GM23338 (cell line): ENCODE measurements at regions not wholly inside any gene's neighbourhood (a gene's known extent, or its start where the extent isn't known, plus 50 kb on each side); places are given as distances from the start of the nearest gene placed in this dataset.

Experiments
- ATAC-seq: fragments of 200-7000 bp; cut with Tn5 transposase; 3 replicates; pipeline ENCODE4 v1.9.1; 2020
- DNase-seq: peaks from one replicate; pipeline ENCODE4 v3.0.0-alpha.2; 2015; ENCODE audit warnings: low spot score
- H2AFZ ChIP-seq: fragments of 200-600 bp; sonication (generic); 2 replicates; pipeline ENCODE4 v1.8.0; 2016; ENCODE audit warnings: antibody characterized with exemption, mild to moderate bottlenecking, moderate library complexity
- H3F3A ChIP-seq: fragments of 200-600 bp; sonication (generic); replicated peaks from 2 replicates; pipeline ENCODE4 v1.8.0; 2017; ENCODE audit warnings: antibody characterized with exemption, mixed run types, low read depth
- H3K27ac ChIP-seq: fragments of 200-600 bp; sonication (generic); 2 replicates; pipeline ENCODE4 v1.6.1; 2016; ENCODE audit warnings: low read depth
- H3K27me3 ChIP-seq: fragments of 200-600 bp; sonication (generic); 2 replicates; pipeline ENCODE4 v1.8.0; 2016; ENCODE audit warnings: mild to moderate bottlenecking, mixed run types, moderate library complexity; ENCODE audit not compliant: insufficient read depth
- H3K36me3 ChIP-seq: fragments of 200-600 bp; sonication (generic); 2 replicates; pipeline ENCODE4 v1.8.0; 2016; ENCODE audit warnings: mild to moderate bottlenecking; ENCODE audit not compliant: insufficient read depth
- H3K4me1 ChIP-seq: fragments of 200-600 bp; sonication (generic); 2 replicates; pipeline ENCODE4 v1.8.0; 2016; ENCODE audit warnings: mild to moderate bottlenecking, moderate library complexity; ENCODE audit not compliant: insufficient read depth
- H3K4me2 ChIP-seq: fragments of 200-600 bp; sonication (generic); 2 replicates; pipeline ENCODE4 v1.7.1; 2017; ENCODE audit warnings: mixed run types
- H3K4me3 ChIP-seq: fragments of 200-600 bp; sonication (generic); 2 replicates; pipeline ENCODE4 v1.6.1; 2016; ENCODE audit warnings: mixed run types
- H3K79me2 ChIP-seq: fragments of 200-600 bp; sonication (generic); replicated peaks from 2 replicates; pipeline ENCODE4 v1.8.0; 2017; ENCODE audit warnings: mild to moderate bottlenecking; ENCODE audit not compliant: insufficient read depth
- H3K9me2 ChIP-seq: fragments of 200-600 bp; sonication (generic); 2 replicates; pipeline ENCODE4 v1.8.0; 2017; ENCODE audit not compliant: insufficient read depth
- H4K20me1 ChIP-seq: fragments of 200-600 bp; sonication (generic); replicated peaks from 2 replicates; pipeline ENCODE4 v1.8.0; 2017; ENCODE audit warnings: mild to moderate bottlenecking; ENCODE audit not compliant: insufficient read depth
- H3K27ac Mint-ChIP-seq: 2 replicates; pipeline ENCODE4 v1.8.0; 2020; ENCODE audit warnings: inconsistent platforms, mild to moderate bottlenecking, moderate library complexity, mixed read lengths
- H3K27me3 Mint-ChIP-seq: 3 replicates; pipeline ENCODE4 v1.8.0; 2022; ENCODE audit warnings: low read depth, mild to moderate bottlenecking, moderate library complexity, mixed read lengths, inconsistent platforms; ENCODE audit not compliant: insufficient read depth, poor library complexity
- H3K36me3 Mint-ChIP-seq: 3 replicates; pipeline ENCODE4 v1.8.0; 2021; ENCODE audit warnings: low read depth, mild to moderate bottlenecking, inconsistent platforms, moderate library complexity, mixed read lengths
- H3K4me1 Mint-ChIP-seq: 3 replicates; pipeline ENCODE4 v1.8.0; 2020; ENCODE audit warnings: mild to moderate bottlenecking, inconsistent platforms, mixed read lengths
- H3K4me3 Mint-ChIP-seq: 3 replicates; pipeline ENCODE4 v1.8.0; 2021; ENCODE audit warnings: moderate library complexity, mild to moderate bottlenecking, inconsistent platforms, mixed read lengths
- H3K9me3 Mint-ChIP-seq: 3 replicates; pipeline ENCODE4 v1.8.0; 2020; ENCODE audit warnings: moderate library complexity, mild to moderate bottlenecking, inconsistent platforms, mixed read lengths
- CREB1 ChIP-seq: fragments of 250-450 bp; sonication (Bioruptor Pico); IDR thresholded peaks from 2 replicates; pipeline ENCODE4 v1.5.0; 2020; ENCODE audit warnings: low read depth, mild to moderate bottlenecking, moderate library complexity
- EZH2 ChIP-seq: fragments of 200-600 bp; sonication (generic); IDR thresholded peaks from one replicate; pipeline ENCODE4 v1.8.0; 2017; ENCODE audit warnings: antibody characterized with exemption, mild to moderate bottlenecking, low read depth; ENCODE audit not compliant: unreplicated experiment
- EZH2phosphoT487 ChIP-seq: fragments of 200-600 bp; sonication (generic); IDR thresholded peaks from one replicate; pipeline ENCODE4 v1.8.1; 2018; ENCODE audit warnings: antibody characterized with exemption; ENCODE audit not compliant: unreplicated experiment
- JUNB ChIP-seq: IDR thresholded peaks from one replicate; pipeline ENCODE4 v1.6.1; 2016; ENCODE audit warnings: antibody characterized with exemption; ENCODE audit not compliant: unreplicated experiment
- POLR2AphosphoS5 ChIP-seq: IDR thresholded peaks from 2 replicates; pipeline ENCODE4 v1.6.1; 2016; ENCODE audit warnings: antibody characterized with exemption, low read depth
- STAT1 ChIP-seq: IDR thresholded peaks from one replicate; pipeline ENCODE4 v1.6.1; 2016; ENCODE audit warnings: antibody characterized with exemption; ENCODE audit not compliant: unreplicated experiment
- ZNF114 ChIP-seq: fragments of 250-450 bp; sonication (Bioruptor Pico); IDR thresholded peaks from 2 replicates; pipeline ENCODE4 v1.5.0; 2020; ENCODE audit warnings: mild to moderate bottlenecking, moderate library complexity
- ZNF331 ChIP-seq: fragments of 250-450 bp; sonication (Bioruptor Pico); IDR thresholded peaks from 2 replicates; pipeline ENCODE4 v1.5.0; 2020; ENCODE audit warnings: low read depth, mild to moderate bottlenecking, moderate library complexity
- TF ChIP-seq, protein P1 (sequence below): IDR thresholded peaks from one replicate; pipeline ENCODE4 v1.6.1; 2018; ENCODE audit warnings: antibody characterized with exemption; ENCODE audit not compliant: unreplicated experiment
- TF ChIP-seq, protein P2 (sequence below), 2 experiments: fragments of 200-600 bp in 1 of 2; sonication (generic) in 1 of 2; conservative IDR thresholded peaks; 2 replicates each; pipeline versions ENCODE4 v1.5.1 to v1.6.1; 2016 to 2017; ENCODE audit warnings: antibody characterized with exemption in 2 of 2, low read depth in 2 of 2, mild to moderate bottlenecking in 2 of 2, moderate library complexity in 1 of 2
- TF ChIP-seq, protein P3 (sequence below): fragments of 250-450 bp; sonication (Bioruptor Pico); IDR thresholded peaks from 2 replicates; pipeline ENCODE4 v1.5.0; 2020; ENCODE audit warnings: mild to moderate bottlenecking, moderate library complexity
- TF ChIP-seq, protein P4 (sequence below): IDR thresholded peaks from 2 replicates; pipeline ENCODE4 v1.6.1; 2016; ENCODE audit warnings: antibody characterized with exemption

DNA sequence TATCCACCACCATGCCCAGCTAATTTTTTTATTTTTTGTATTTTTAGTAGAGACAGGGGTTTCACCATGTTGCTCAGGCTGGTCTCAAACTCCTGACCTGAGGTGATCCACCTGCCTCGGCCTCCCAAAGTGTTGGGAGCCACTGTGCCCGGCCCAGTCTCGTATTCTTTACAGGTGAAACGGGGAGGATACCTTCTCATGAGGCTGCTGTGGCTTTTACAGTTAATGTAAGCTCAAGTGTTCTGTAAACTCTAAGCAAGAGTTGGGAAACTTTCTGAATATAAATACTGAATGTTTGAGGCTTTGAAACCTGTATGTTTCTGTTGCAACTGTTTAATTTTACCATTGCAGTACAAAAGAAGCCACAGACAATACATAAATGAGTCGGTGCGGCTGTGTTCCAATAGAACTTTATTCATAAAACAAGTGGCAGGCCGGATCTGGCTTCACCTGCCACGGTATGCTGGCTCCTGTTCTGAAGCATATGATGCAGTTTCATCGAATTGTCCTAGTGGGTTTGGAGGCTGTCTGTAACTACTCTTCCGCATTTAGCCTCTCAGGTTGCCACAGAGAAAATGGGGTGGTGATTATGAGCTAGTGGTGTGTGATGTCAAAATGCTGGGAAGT lies 192.5 kb upstream of the ZFP64 start:
- Histone ChIP-seq H3K27me3 (no peaks in the 10 kb centered on the region), H3K36me3 (no peaks in the 10 kb centered on the region), H3K79me2 (no peaks in the 10 kb centered on the region), H3K4me2 (no peak overlapping the region), H4K20me1 (no peaks in the 10 kb centered on the region), H3K4me3 (no peak overlapping the region), H3K27ac (no peak overlapping the region), H3K9me2 (no peaks in the 10 kb centered on the region), H2AFZ (no peak overlapping the region), H3F3A (no peaks in the 10 kb centered on the region), H3K4me1 (no peaks in the 10 kb centered on the region)
- ATAC-seq (no peak), DNase-seq (no peak)
- no peak overlapping the region for H3K27ac Mint-ChIP-seq
- no peaks in the 10 kb centered on the region for H3K27me3 Mint-ChIP-seq
- H3K36me3 Mint-ChIP-seq: no peaks in the 10 kb centered on the region
- no peak for TF ChIP-seq STAT1
- TF ChIP-seq ZNF114 (CRISPR knock-in tag): no peak
- TF ChIP-seq EZH2: no peak
- no peak for TF ChIP-seq EZH2phosphoT487
- no peak for TF ChIP-seq CREB1
- TF ChIP-seq, protein P1, sequence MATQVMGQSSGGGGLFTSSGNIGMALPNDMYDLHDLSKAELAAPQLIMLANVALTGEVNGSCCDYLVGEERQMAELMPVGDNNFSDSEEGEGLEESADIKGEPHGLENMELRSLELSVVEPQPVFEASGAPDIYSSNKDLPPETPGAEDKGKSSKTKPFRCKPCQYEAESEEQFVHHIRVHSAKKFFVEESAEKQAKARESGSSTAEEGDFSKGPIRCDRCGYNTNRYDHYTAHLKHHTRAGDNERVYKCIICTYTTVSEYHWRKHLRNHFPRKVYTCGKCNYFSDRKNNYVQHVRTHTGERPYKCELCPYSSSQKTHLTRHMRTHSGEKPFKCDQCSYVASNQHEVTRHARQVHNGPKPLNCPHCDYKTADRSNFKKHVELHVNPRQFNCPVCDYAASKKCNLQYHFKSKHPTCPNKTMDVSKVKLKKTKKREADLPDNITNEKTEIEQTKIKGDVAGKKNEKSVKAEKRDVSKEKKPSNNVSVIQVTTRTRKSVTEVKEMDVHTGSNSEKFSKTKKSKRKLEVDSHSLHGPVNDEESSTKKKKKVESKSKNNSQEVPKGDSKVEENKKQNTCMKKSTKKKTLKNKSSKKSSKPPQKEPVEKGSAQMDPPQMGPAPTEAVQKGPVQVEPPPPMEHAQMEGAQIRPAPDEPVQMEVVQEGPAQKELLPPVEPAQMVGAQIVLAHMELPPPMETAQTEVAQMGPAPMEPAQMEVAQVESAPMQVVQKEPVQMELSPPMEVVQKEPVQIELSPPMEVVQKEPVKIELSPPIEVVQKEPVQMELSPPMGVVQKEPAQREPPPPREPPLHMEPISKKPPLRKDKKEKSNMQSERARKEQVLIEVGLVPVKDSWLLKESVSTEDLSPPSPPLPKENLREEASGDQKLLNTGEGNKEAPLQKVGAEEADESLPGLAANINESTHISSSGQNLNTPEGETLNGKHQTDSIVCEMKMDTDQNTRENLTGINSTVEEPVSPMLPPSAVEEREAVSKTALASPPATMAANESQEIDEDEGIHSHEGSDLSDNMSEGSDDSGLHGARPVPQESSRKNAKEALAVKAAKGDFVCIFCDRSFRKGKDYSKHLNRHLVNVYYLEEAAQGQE: no peak
- no peak for TF ChIP-seq POLR2AphosphoS5
- no peak for TF ChIP-seq ZNF331
- TF ChIP-seq, protein P2, sequence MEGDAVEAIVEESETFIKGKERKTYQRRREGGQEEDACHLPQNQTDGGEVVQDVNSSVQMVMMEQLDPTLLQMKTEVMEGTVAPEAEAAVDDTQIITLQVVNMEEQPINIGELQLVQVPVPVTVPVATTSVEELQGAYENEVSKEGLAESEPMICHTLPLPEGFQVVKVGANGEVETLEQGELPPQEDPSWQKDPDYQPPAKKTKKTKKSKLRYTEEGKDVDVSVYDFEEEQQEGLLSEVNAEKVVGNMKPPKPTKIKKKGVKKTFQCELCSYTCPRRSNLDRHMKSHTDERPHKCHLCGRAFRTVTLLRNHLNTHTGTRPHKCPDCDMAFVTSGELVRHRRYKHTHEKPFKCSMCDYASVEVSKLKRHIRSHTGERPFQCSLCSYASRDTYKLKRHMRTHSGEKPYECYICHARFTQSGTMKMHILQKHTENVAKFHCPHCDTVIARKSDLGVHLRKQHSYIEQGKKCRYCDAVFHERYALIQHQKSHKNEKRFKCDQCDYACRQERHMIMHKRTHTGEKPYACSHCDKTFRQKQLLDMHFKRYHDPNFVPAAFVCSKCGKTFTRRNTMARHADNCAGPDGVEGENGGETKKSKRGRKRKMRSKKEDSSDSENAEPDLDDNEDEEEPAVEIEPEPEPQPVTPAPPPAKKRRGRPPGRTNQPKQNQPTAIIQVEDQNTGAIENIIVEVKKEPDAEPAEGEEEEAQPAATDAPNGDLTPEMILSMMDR (conservative IDR thresholded peaks at IDR 0.05; ENCODE audit: low read depth in 2 of 2): no peak
- TF ChIP-seq, protein P3, sequence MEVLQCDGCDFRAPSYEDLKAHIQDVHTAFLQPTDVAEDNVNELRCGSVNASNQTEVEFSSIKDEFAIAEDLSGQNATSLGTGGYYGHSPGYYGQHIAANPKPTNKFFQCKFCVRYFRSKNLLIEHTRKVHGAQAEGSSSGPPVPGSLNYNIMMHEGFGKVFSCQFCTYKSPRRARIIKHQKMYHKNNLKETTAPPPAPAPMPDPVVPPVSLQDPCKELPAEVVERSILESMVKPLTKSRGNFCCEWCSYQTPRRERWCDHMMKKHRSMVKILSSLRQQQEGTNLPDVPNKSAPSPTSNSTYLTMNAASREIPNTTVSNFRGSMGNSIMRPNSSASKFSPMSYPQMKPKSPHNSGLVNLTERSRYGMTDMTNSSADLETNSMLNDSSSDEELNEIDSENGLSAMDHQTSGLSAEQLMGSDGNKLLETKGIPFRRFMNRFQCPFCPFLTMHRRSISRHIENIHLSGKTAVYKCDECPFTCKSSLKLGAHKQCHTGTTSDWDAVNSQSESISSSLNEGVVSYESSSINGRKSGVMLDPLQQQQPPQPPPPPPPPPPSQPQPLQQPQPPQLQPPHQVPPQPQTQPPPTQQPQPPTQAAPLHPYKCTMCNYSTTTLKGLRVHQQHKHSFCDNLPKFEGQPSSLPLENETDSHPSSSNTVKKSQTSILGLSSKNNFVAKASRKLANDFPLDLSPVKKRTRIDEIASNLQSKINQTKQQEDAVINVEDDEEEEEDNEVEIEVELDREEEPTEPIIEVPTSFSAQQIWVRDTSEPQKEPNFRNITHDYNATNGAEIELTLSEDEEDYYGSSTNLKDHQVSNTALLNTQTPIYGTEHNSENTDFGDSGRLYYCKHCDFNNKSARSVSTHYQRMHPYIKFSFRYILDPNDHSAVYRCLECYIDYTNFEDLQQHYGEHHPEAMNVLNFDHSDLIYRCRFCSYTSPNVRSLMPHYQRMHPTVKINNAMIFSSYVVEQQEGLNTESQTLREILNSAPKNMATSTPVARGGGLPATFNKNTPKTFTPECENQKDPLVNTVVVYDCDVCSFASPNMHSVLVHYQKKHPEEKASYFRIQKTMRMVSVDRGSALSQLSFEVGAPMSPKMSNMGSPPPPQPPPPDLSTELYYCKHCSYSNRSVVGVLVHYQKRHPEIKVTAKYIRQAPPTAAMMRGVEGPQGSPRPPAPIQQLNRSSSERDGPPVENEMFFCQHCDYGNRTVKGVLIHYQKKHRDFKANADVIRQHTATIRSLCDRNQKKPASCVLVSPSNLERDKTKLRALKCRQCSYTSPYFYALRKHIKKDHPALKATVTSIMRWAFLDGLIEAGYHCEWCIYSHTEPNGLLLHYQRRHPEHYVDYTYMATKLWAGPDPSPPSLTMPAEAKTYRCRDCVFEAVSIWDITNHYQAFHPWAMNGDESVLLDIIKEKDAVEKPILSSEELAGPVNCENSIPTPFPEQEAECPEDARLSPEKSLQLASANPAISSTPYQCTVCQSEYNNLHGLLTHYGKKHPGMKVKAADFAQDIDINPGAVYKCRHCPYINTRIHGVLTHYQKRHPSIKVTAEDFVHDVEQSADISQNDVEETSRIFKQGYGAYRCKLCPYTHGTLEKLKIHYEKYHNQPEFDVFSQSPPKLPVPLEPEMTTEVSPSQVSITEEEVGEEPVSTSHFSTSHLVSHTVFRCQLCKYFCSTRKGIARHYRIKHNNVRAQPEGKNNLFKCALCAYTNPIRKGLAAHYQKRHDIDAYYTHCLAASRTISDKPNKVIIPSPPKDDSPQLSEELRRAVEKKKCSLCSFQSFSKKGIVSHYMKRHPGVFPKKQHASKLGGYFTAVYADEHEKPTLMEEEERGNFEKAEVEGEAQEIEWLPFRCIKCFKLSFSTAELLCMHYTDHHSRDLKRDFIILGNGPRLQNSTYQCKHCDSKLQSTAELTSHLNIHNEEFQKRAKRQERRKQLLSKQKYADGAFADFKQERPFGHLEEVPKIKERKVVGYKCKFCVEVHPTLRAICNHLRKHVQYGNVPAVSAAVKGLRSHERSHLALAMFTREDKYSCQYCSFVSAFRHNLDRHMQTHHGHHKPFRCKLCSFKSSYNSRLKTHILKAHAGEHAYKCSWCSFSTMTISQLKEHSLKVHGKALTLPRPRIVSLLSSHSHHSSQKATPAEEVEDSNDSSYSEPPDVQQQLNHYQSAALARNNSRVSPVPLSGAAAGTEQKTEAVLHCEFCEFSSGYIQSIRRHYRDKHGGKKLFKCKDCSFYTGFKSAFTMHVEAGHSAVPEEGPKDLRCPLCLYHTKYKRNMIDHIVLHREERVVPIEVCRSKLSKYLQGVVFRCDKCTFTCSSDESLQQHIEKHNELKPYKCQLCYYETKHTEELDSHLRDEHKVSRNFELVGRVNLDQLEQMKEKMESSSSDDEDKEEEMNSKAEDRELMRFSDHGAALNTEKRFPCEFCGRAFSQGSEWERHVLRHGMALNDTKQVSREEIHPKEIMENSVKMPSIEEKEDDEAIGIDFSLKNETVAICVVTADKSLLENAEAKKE (CRISPR knock-in tag): no peak
- no peak for TF ChIP-seq JUNB
- TF ChIP-seq, protein P4, sequence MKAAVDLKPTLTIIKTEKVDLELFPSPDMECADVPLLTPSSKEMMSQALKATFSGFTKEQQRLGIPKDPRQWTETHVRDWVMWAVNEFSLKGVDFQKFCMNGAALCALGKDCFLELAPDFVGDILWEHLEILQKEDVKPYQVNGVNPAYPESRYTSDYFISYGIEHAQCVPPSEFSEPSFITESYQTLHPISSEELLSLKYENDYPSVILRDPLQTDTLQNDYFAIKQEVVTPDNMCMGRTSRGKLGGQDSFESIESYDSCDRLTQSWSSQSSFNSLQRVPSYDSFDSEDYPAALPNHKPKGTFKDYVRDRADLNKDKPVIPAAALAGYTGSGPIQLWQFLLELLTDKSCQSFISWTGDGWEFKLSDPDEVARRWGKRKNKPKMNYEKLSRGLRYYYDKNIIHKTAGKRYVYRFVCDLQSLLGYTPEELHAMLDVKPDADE: no peak
- H3K4me3 Mint-ChIP-seq: no peak overlapping the region
- H3K9me3 Mint-ChIP-seq: peaks cover 3% of the 10 kb centered on the region; the same call in 2 of the 3 replicates
- H3K4me1 Mint-ChIP-seq: no peaks in the 10 kb centered on the region
